Endothelial cell of umbilical vein (primary cell): ENCODE measurements at regions not wholly inside any gene's neighbourhood (a gene's known extent, or its start where the extent isn't known, plus 50 kb on each side); places are given as distances from the start of the nearest gene placed in this dataset.

Source experiments
- BruUV-seq: library from RNA; stranded (reverse); fragments of 400-500 nt; replicated peaks from 2 replicates; lab custom pipeline; 2021; lab: Mats Ljungman, UMichigan
- CTCF ChIA-PET: fragments of 300-600, 350-600 bp; sonication (Branson Sonifier 250); formaldehyde crosslinking; loops from one replicate; lab custom pipeline; 2021; ENCODE audit warnings: antibody characterized with exemption, inconsistent platforms; lab: Charles Lee
- POLR2A ChIA-PET: fragments of 300-600, 350-600 bp; sonication (Branson Sonifier 250); formaldehyde crosslinking; loops from one replicate; lab custom pipeline; 2021; ENCODE audit warnings: antibody characterized with exemption, inconsistent platforms; lab: Charles Lee
- DNase-seq: peaks from one replicate; pipeline ENCODE4 v3.0.0-alpha.2; 2011; ENCODE audit warnings: low read depth, low spot score
- FAIRE-seq: peaks from 2 replicates; lab custom pipeline; 2011; peaks lifted over from hg19 to GRCh38; lab: Jason Lieb, UNC
- H2AFZ ChIP-seq: 2 replicates; pipeline ENCODE4 v1.6.0; 2012; ENCODE audit warnings: low read depth, low read length, control low read depth, inconsistent platforms
- H3K27ac ChIP-seq: 2 replicates; pipeline ENCODE4 v1.5.1; 2011; ENCODE audit warnings: low read depth, mild to moderate bottlenecking, control low read depth, low read length, moderate library complexity; ENCODE audit not compliant: insufficient read depth
- H3K27me3 ChIP-seq, 2 experiments: 2 replicates each; pipeline versions ENCODE4 v1.6.0 to v1.6.1; 2011; ENCODE audit warnings: low read length in 2 of 2, mixed read lengths in 1 of 2; ENCODE audit not compliant: control insufficient read depth in 2 of 2, insufficient read depth in 2 of 2
- H3K36me3 ChIP-seq, 2 experiments: 2 replicates in 1 of 2; 3 replicates in 1 of 2; pipeline ENCODE4 v1.5.1; 2011; ENCODE audit warnings: low read length in 2 of 2, mild to moderate bottlenecking in 1 of 2, moderate library complexity in 1 of 2; ENCODE audit not compliant: control insufficient read depth in 2 of 2, insufficient read depth in 2 of 2; ENCODE audit errors: extremely low read depth in 1 of 2
- H3K4me1 ChIP-seq: 3 replicates; pipeline ENCODE4 v1.5.1; 2011; ENCODE audit warnings: mild to moderate bottlenecking, low read length; ENCODE audit not compliant: control insufficient read depth, insufficient read depth; ENCODE audit errors: extremely low read depth
- H3K4me2 ChIP-seq: 2 replicates; pipeline ENCODE4 v1.6.1; 2011; ENCODE audit warnings: low read length, control low read depth, mixed read lengths; ENCODE audit not compliant: insufficient read depth
- H3K4me3 ChIP-seq, 3 experiments: fragments of 200-600 bp in 1 of 3; sonication (generic), shearing (Covaris generic) in 1 of 3; replicated peaks in 1 of 3; 2 replicates each; pipeline ENCODE4 v1.5.1; 2011 to 2016; ENCODE audit warnings: control low read depth in 3 of 3, low read length in 3 of 3, mild to moderate bottlenecking in 2 of 3, inconsistent platforms in 1 of 3, low read depth in 1 of 3, moderate library complexity in 1 of 3; ENCODE audit not compliant: insufficient read depth in 1 of 3
- H3K79me2 ChIP-seq: 2 replicates; pipeline ENCODE4 v1.6.0; 2012; ENCODE audit warnings: low read length, inconsistent platforms; ENCODE audit not compliant: control insufficient read depth, insufficient read depth
- H3K9ac ChIP-seq: replicated peaks from 2 replicates; pipeline ENCODE3; 2011; ENCODE audit warnings: low read length, control low read depth; ENCODE audit not compliant: insufficient read depth; ENCODE audit errors: extremely low read depth
- H3K9me1 ChIP-seq: replicated peaks from 3 replicates; pipeline ENCODE4 v1.6.0; 2011; ENCODE audit warnings: mild to moderate bottlenecking, low read length; ENCODE audit not compliant: control insufficient read depth, insufficient read depth; ENCODE audit errors: extremely low read depth
- H3K9me3 ChIP-seq: replicated peaks from 2 replicates; pipeline ENCODE4 v1.5.1; 2012; ENCODE audit warnings: low read length, inconsistent platforms; ENCODE audit not compliant: control insufficient read depth, insufficient read depth
- H4K20me1 ChIP-seq: replicated peaks from 2 replicates; pipeline ENCODE3; 2011; ENCODE audit warnings: mild to moderate bottlenecking, low read length; ENCODE audit not compliant: control insufficient read depth, insufficient read depth; ENCODE audit errors: extremely low read depth
- CTCF ChIP-seq, 2 donors: IDR thresholded peaks; 1 replicate in 1 of 2; 2 replicates in 1 of 2; pipeline ENCODE4 v1.5.1; 2011; ENCODE audit warnings: low read length in 2 of 2, mild to moderate bottlenecking in 2 of 2, moderate library complexity in 2 of 2, control low read depth in 1 of 2, inconsistent platforms in 1 of 2, low read depth in 1 of 2; ENCODE audit not compliant: insufficient read depth in 1 of 2; ENCODE audit errors: extremely low read depth in 1 of 2
- EZH2 ChIP-seq: IDR thresholded peaks from 2 replicates; pipeline ENCODE4 v1.6.1; 2012; ENCODE audit warnings: borderline replicate concordance, low read depth, mild to moderate bottlenecking, moderate library complexity, low read length, inconsistent platforms; ENCODE audit not compliant: severe bottlenecking
- FOS ChIP-seq: IDR thresholded peaks from 2 replicates; pipeline ENCODE4 v1.6.1; 2011; ENCODE audit warnings: mild to moderate bottlenecking, low read length, moderate library complexity, borderline replicate concordance; ENCODE audit not compliant: insufficient read depth
- GATA2 ChIP-seq: IDR thresholded peaks from 2 replicates; pipeline ENCODE4 v1.7.0; 2011; ENCODE audit warnings: low read depth, mild to moderate bottlenecking, moderate library complexity, mixed read lengths, low read length; ENCODE audit not compliant: insufficient read length, insufficient read depth
- JUN ChIP-seq: IDR thresholded peaks from 2 replicates; pipeline ENCODE4 v1.6.1; 2011; ENCODE audit warnings: borderline replicate concordance, low read depth; ENCODE audit not compliant: insufficient read length, insufficient read depth
- MYC ChIP-seq: IDR thresholded peaks from one replicate; pipeline ENCODE4 v1.6.1; 2011; ENCODE audit warnings: mild to moderate bottlenecking, low read depth, low read length
- POLR2A ChIP-seq: IDR thresholded peaks from 2 replicates; pipeline ENCODE4 v1.6.1; 2012; ENCODE audit warnings: low read depth, mild to moderate bottlenecking, control low read depth, low read length
- POLR2AphosphoS5 ChIP-seq: IDR thresholded peaks from 2 replicates; pipeline ENCODE4 v1.6.1; 2012; ENCODE audit warnings: low read depth, mild to moderate bottlenecking, control low read depth, low read length, moderate library complexity; ENCODE audit not compliant: insufficient read depth
- dilution Hi-C: fragments of 300-500 bp; cut with MboI; formaldehyde crosslinking; loops from one replicate; pipeline ENCODE4 v1.15.0; 2019; ENCODE audit warnings: low sequenced_read_pairs; ENCODE audit not compliant: extremely low pct_ligation_motif_present
- intact Hi-C: fragments of 100-400 bp; cut with micrococcal nuclease; formaldehyde crosslinking; loops from one replicate; pipeline ENCODE4 v1.10.0; 2022
- TF ChIP-seq, protein P1 (sequence below): IDR thresholded peaks from 2 replicates; pipeline ENCODE4 v1.6.1; 2011; ENCODE audit not compliant: insufficient read depth, insufficient read length

DNA sequence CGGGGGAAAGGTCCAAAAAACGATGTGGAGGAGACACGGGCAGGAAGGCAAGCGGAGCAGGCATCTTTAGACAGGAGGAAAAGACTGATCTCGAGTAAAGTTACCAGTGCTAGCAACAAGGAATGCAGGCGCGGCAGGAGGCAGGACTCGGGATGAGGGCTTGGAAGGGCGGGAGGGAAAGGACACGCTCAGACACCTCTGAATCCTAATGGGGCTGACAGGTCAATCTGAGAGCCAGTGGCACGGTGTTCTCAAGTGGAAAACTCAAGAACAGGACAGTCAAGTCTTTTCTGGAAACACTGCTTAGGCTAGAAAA is 155.3 kb upstream of the COBL start:
- Histone ChIP-seq H4K20me1 (no peaks in the 10 kb centered on the region), H3K27me3 (no peaks in the 10 kb centered on the region), H3K9me3 (peaks cover 1% of the 10 kb centered on the region), H3K9me1 (no peaks in the 10 kb centered on the region), H3K27ac (no peak overlapping the region), H2AFZ (no peak overlapping the region), H3K4me2 (no peak overlapping the region), H3K9ac (no peak overlapping the region), H3K79me2 (no peaks in the 10 kb centered on the region), H3K4me3 (no peak overlapping the region), H3K4me1 (no peaks in the 10 kb centered on the region), H3K36me3 (no peaks in the 10 kb centered on the region)
- no peak for TF ChIP-seq MYC
- no peak for TF ChIP-seq CTCF (IDR thresholded peaks at IDR 0.05; ENCODE audit: extremely low read depth in 1 of 2, insufficient read depth in 1 of 2, low read depth in 1 of 2, low read length in 2 of 2)
- no peak for TF ChIP-seq EZH2
- TF ChIP-seq GATA2 = no peak
- no peak for TF ChIP-seq FOS
- TF ChIP-seq, protein P1, sequence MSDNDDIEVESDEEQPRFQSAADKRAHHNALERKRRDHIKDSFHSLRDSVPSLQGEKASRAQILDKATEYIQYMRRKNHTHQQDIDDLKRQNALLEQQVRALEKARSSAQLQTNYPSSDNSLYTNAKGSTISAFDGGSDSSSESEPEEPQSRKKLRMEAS = no peak
- no peak for TF ChIP-seq POLR2AphosphoS5
- no peak for TF ChIP-seq POLR2A
- TF ChIP-seq JUN = no peak
- ChIA-PET CTCF (no interaction called here), POLR2A (no interaction called here)
- BruUV-seq = no TSS peak
- FAIRE-seq (no peak), DNase-seq (no peak)
- dilution Hi-C loops = no loop called here
- intact Hi-C loops = no loop called here
